WERI-Rb-1 (cell line): ENCODE measurements at regions not wholly inside any gene's neighbourhood (a gene's known extent, or its start where the extent isn't known, plus 50 kb on each side); places are given as distances from the start of the nearest gene placed in this dataset.

Experiments
- DNase-seq: peaks from one replicate; pipeline ENCODE4 v3.0.0-alpha.2; 2020
- H3K27ac ChIP-seq: fragments of 250-450 bp; sonication (Bioruptor Pico); 2 replicates; pipeline ENCODE4 v1.5.1; 2020; ENCODE audit warnings: mild to moderate bottlenecking, moderate library complexity
- H3K27me3 ChIP-seq: fragments of 250-450 bp; sonication (Bioruptor Pico); 2 replicates; pipeline ENCODE4 v1.5.1; 2021; ENCODE audit warnings: mild to moderate bottlenecking, low read depth, moderate library complexity; ENCODE audit not compliant: insufficient read depth, severe bottlenecking
- H3K36me3 ChIP-seq: fragments of 250-450 bp; sonication (Bioruptor Pico); 2 replicates; pipeline ENCODE4 v1.5.1; 2020; ENCODE audit warnings: mild to moderate bottlenecking, moderate library complexity
- H3K4me3 ChIP-seq: 2 replicates; pipeline ENCODE4 v1.5.1; 2011; ENCODE audit warnings: low read depth, mild to moderate bottlenecking, control low read depth, low read length
- H3K9me3 ChIP-seq: fragments of 250-450 bp; sonication (Bioruptor Pico); 2 replicates; pipeline ENCODE4 v1.5.1; 2021; ENCODE audit warnings: mild to moderate bottlenecking, moderate library complexity; ENCODE audit not compliant: severe bottlenecking
- TF ChIP-seq, protein P1 (sequence below): IDR thresholded peaks from 2 replicates; pipeline ENCODE4 v1.5.1; 2011; ENCODE audit warnings: low read depth, mild to moderate bottlenecking, control low read depth, inconsistent platforms, low read length

DNA sequence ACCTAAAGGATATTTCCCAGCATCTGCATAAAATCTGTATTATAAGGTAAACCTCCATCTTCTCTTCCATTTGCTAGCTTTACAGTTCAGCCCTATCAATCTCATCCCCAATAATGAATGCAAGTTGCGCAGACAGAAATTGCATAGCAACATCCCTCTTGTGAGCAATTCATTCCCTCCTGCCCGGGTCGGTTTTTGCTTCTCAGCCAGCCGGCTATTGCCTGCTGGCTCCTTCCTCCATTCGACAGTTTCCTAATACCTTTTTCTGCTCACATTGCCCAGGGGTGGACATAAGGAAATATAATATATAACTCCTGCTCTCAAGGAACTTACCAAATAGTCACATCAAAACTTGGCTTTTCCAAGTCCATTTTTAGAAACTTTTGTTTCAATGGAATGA, 125.2 kb downstream of the FGF9 start:
- H3K9me3 ChIP-seq = no peaks in the 10 kb centered on the region
- H3K27me3 ChIP-seq = peaks cover 91% of the 10 kb centered on the region
- no peak for DNase-seq
- TF ChIP-seq, protein P1, sequence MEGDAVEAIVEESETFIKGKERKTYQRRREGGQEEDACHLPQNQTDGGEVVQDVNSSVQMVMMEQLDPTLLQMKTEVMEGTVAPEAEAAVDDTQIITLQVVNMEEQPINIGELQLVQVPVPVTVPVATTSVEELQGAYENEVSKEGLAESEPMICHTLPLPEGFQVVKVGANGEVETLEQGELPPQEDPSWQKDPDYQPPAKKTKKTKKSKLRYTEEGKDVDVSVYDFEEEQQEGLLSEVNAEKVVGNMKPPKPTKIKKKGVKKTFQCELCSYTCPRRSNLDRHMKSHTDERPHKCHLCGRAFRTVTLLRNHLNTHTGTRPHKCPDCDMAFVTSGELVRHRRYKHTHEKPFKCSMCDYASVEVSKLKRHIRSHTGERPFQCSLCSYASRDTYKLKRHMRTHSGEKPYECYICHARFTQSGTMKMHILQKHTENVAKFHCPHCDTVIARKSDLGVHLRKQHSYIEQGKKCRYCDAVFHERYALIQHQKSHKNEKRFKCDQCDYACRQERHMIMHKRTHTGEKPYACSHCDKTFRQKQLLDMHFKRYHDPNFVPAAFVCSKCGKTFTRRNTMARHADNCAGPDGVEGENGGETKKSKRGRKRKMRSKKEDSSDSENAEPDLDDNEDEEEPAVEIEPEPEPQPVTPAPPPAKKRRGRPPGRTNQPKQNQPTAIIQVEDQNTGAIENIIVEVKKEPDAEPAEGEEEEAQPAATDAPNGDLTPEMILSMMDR = no peak
- H3K4me3 ChIP-seq = no peak overlapping the region
- no peak overlapping the region for H3K27ac ChIP-seq
- no peaks in the 10 kb centered on the region for H3K36me3 ChIP-seq

DNA sequence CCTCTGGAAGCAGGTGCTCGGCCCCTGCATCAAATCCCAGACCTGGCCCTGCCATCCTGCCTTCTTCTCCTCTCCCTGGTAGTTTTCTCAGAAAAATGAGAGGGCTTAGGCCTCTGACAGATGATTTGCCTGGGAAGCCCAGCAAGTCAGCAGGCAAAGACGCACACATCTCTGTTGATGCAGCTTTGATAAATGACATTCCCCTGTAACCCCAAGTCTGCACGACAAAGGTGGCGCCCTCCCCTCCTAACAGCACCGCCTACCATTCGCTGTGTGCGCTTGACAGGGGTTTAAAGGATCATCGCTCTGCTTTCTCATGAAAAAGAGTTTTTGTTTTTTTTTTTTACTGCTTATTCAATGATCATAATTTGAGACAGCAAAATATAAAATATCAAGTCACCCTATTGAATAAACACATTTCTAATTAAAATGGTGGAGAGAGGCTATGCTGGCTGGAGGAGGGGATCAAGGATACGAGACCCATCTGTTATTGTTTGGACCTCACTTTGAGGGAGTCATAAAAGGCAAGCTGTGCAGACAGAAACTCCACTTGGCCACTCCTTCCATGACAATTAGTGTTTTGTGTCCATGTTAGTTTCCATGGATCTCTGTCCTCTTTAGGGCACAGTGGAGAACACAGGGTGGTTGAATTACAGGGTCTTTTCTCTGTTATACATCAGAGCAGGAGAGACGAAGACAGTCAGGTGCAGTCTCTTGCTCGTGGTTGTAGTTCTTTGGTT, 126.1 kb downstream of the FGF9 start:
- H3K27me3 ChIP-seq = peaks cover 93% of the 10 kb centered on the region
- H3K9me3 ChIP-seq = no peaks in the 10 kb centered on the region
- H3K4me3 ChIP-seq = no peak overlapping the region
- no peak for DNase-seq
- H3K27ac ChIP-seq = no peak overlapping the region
- no peaks in the 10 kb centered on the region for H3K36me3 ChIP-seq
- TF ChIP-seq, protein P1 = no peak

DNA sequence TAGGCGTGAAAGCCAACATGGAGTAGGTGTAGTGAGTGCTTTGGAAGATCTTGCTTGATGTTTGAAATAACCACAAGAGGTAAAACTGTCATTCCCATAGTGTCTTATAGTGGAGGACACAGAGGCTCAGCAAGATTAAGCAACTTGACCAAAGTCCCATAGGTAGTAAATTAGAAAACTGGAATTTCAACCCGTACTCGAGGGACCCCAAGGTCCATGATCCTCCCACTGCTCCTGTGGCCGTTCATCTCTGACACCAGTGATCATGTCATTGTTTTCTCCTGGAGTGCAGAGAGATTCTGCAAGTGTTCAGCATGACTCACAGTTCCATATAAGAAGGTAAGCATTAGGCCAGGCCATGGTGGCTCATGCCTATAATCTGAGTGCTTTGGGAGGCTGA, 126.9 kb downstream of the FGF9 start:
- no peak for DNase-seq
- H3K36me3 ChIP-seq = no peaks in the 10 kb centered on the region
- TF ChIP-seq, protein P1 = no peak
- no peak overlapping the region for H3K27ac ChIP-seq
- no peak overlapping the region for H3K4me3 ChIP-seq
- no peaks in the 10 kb centered on the region for H3K9me3 ChIP-seq
- peaks cover 94% of the 10 kb centered on the region for H3K27me3 ChIP-seq

DNA sequence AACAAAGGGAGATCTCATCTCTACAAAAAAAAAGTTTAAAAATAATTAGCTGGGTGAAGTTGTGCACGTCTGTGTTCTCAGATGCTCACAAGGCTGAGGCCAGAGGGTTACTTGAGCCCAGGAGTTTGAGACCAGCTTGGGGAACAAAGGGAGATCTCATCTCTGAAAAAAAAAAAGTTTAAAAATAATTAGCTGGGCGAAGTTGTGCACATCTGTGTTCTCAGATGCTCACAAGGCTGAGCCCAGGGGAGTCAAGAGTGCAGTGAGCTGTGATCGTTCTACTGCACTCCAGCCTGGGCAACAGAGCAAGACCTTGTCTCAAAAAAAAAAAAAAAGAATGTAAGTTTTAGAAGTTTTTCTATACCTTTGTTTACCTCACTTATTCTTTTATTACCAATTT, 127.3 kb downstream of the FGF9 start:
- Histone ChIP-seq H3K27ac (no peak overlapping the region), H3K36me3 (no peaks in the 10 kb centered on the region)
- no peak for DNase-seq

DNA sequence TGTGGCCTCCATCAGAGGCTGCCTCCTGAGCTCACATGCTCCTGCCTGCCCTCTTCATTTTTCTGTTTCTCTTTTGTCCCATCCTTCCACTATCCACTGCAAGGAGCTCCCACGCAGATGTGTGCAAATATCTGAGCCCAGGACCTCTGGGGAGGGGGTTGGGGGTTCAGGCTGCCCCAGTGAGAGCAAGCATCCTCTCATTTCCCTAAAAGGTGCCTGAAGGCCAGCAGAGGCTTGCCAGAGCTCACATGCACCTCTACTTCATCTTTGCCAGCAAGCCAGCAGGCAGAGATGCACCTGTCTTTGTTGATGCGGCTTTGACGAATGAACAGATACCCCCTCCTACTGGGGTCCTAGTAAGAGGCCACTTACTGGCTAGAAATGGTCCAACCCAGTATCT, 128.8 kb downstream of the FGF9 start:
- no peak overlapping the region for H3K27ac ChIP-seq
- no peak overlapping the region for H3K4me3 ChIP-seq
- H3K9me3 ChIP-seq = no peaks in the 10 kb centered on the region
- DNase-seq = no peak
- H3K36me3 ChIP-seq = no peaks in the 10 kb centered on the region
- peaks cover 91% of the 10 kb centered on the region for H3K27me3 ChIP-seq
- TF ChIP-seq, protein P1 = no peak

More for the DNA sequence above, 127.3 kb downstream of the FGF9 start:
- Histone ChIP-seq H3K27me3 (peaks cover 89% of the 10 kb centered on the region), H3K4me3 (no peak overlapping the region), H3K9me3 (no peaks in the 10 kb centered on the region)
- TF ChIP-seq, protein P1 = no peak
